Spinal cord (tissue), 9 donors: ENCODE measurements at regions not wholly inside any gene's neighbourhood (a gene's known extent, or its start where the extent isn't known, plus 50 kb on each side); places are given as distances from the start of the nearest gene placed in this dataset.
A peak's percentile ranks its signal among the peaks of the same experiment; 100 is the strongest.
"Not testable (repeated sequence)": the region's sequence is repeated elsewhere in the genome, so short reads cannot be mapped to it uniquely, and the experiment has no call there.

ENCODE experiments used
- DNase-seq, 6 donors: peaks; one replicate each; pipeline versions ENCODE4 v3.0.0 to v3.0.0-alpha.2; 2013 to 2015; ENCODE audit warnings: low spot score in 6 of 6, low read depth in 4 of 6
- H3K27ac ChIP-seq: one replicate; pipeline ENCODE4 v1.5.1; 2013; ENCODE audit warnings: low read depth, low read length, control low read depth
- H3K27me3 ChIP-seq: one replicate; pipeline ENCODE4 v1.6.1; 2013; ENCODE audit warnings: low read length; ENCODE audit not compliant: control insufficient read depth, insufficient read depth
- H3K36me3 ChIP-seq: one replicate; pipeline ENCODE4 v1.6.1; 2013; ENCODE audit warnings: low read length; ENCODE audit not compliant: control insufficient read depth, insufficient read depth
- H3K4me1 ChIP-seq: one replicate; pipeline ENCODE4 v1.6.1; 2013; ENCODE audit warnings: low read length; ENCODE audit not compliant: control insufficient read depth, insufficient read depth
- H3K4me3 ChIP-seq: one replicate; pipeline ENCODE4 v1.5.1; 2013; ENCODE audit warnings: low read depth, low read length, control low read depth
- H3K9me3 ChIP-seq: one replicate; pipeline ENCODE4 v1.6.1; 2013; ENCODE audit warnings: low read length; ENCODE audit not compliant: control insufficient read depth, insufficient read depth
- WGBS: methylation state at CpG from one replicate; pipeline ENCODE4 v1.1.5; 2013; ENCODE audit warnings: missing lambda C conversion rate; ENCODE audit not compliant: insufficient coverage; 5-methylcytosine and 5-hydroxymethylcytosine counted together
- donor health status: healthy.

DNA sequence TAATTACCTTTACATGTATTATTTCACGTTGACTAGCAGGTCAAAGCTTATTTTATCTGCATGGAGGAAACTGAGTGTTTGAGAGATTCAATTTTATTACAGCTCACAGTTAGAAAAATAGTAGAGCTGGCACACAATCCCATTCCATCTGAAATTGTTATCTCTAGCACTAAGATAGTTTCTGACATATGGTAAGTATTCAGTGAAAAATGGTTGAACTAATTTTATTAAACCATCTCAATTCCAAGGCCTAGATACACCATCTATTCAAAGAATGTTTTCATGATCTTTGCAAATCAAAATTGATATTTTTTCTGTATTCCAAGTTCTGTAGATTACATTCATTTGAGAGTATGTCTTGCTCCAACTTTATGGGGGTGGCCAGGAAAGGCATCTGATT is 125.4 kb upstream of the FAT3 start:
- no peaks in the 10 kb centered on the region for H3K9me3 ChIP-seq

GRCh38 chr11:92098172-92098571 is 126.4 kb upstream of the FAT3 start:
- no peak overlapping the region for H3K27ac ChIP-seq
- H3K4me1 ChIP-seq, result no peaks in the 10 kb centered on the region
- WGBS, result no CpG with 5 or more reads among the region's 2 CpGs
- DNase-seq, result no peak
- no peak overlapping the region for H3K4me3 ChIP-seq
- H3K9me3 ChIP-seq, result no peaks in the 10 kb centered on the region
- H3K27me3 ChIP-seq, result no peaks in the 10 kb centered on the region
- H3K36me3 ChIP-seq, result no peaks in the 10 kb centered on the region

More for the DNA sequence above, 125.4 kb upstream of the FAT3 start:
- no peak for DNase-seq
- no peaks in the 10 kb centered on the region for H3K27me3 ChIP-seq
- no peaks in the 10 kb centered on the region for H3K36me3 ChIP-seq
- H3K4me1 ChIP-seq, result no peaks in the 10 kb centered on the region
- H3K27ac ChIP-seq, result no peak overlapping the region
- H3K4me3 ChIP-seq, result no peak overlapping the region
- no CpG with 5 or more reads among the region's 1 CpG for whole genome bisulfite sequencing

DNA sequence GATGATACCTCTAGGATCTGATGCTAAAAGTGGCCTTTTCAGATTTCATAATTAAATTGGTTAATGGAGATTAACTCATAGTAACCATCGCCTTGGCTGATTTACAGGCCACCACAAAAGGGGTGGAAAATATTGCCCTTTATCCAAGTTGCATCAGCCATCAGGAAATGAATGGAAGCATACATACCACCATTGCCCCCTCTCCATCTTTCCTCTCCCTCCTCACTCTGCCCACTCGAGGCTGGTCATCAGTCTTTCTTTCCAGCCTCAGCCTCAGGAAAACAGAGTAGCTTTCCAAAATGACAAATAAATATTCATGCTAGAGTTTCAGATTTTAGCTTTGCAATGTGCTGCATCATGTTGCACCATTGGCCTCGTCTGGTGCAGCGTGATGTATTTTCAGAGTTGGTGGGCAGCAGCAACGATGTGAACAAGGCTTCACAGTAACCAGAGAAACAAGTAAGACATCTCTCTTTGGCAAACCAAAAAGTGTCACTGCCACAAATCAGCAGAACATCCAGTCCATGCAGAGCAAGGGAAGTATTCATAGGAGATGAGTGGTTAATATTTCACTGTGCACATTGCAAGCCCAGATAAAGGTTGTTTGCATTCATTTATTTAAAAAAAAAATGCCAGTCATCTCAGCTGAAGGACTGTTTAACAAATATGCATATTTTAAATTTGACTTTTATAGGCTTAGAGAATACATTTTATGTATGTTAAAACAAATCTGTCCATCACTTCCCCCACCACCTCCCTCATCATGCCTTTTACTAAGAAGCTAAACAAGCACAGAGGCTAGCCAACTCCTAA is 136.7 kb upstream of the FAT3 start:
- Histone ChIP-seq H3K27ac (no peak overlapping the region), H3K4me3 (no peak overlapping the region), H3K4me1 (no peaks in the 10 kb centered on the region), H3K9me3 (no peaks in the 10 kb centered on the region), H3K36me3 (no peaks in the 10 kb centered on the region), H3K27me3 (no peaks in the 10 kb centered on the region)
- WGBS, result 40% methylated on average over 1 of the region's 5 CpGs
- DNase-seq, result peak in 3 of 6 donors; percentile 17 to 42 (median 35)

DNA sequence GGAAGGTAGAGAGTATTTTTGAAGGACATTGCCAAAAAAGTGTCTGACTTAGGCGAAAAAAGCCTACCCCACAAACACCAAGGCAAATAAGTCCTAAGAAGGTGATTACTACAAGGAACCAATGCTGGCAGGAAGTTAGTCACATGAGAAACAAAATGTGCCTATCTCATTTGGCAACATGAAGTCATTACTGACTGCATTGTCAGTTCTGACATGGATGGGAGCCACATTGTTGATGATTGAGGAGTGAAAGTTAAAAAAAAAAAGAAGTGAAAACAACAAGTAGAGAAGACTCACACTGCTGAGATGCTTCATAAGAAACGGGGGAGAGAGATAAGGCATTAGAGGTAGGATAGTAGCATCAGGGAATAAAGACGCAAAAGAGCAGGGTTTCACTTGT is 141.5 kb upstream of the FAT3 start:
- no peaks in the 10 kb centered on the region for H3K27me3 ChIP-seq
- H3K9me3 ChIP-seq, result no peaks in the 10 kb centered on the region
- no peak for DNase-seq
- H3K4me3 ChIP-seq, result no peak overlapping the region
- H3K4me1 ChIP-seq, result no peaks in the 10 kb centered on the region
- no peak overlapping the region for H3K27ac ChIP-seq
- no peaks in the 10 kb centered on the region for H3K36me3 ChIP-seq
- WGBS, result 88% methylated on average over 2 of the region's 3 CpGs

DNA sequence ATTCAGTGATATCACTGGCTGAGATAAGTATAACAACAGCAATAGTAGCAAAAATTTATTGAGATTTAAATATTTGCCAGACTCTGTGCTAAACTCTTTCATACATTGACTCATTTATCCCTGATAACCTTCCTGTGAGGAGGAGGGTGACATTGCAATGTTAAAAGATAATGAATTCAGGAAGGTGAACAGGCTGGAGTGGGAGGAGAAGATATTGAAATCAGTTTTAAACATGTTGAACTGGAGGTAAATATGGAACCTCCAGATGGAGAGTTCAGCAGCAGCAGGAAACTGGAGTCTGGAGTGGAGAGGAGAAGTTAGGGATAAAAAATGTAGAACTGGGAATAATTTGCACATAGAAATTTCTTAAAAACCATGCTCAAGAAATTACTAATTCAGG is 142.0 kb upstream of the FAT3 start:
- DNase-seq, result no peak
- H3K27ac ChIP-seq, result no peak overlapping the region

GRCh38 chr11:92074498-92074897 is 150.1 kb upstream of the FAT3 start:
- WGBS, result no CpG with 5 or more reads among the region's 1 CpG
- H3K27me3 ChIP-seq, H3K4me3 ChIP-seq, H3K9me3 ChIP-seq, H3K36me3 ChIP-seq, H3K4me1 ChIP-seq, DNase-seq, H3K27ac ChIP-seq: not testable (repeated sequence)

More for the DNA sequence above, 142.0 kb upstream of the FAT3 start:
- H3K36me3 ChIP-seq, result no peaks in the 10 kb centered on the region
- no peaks in the 10 kb centered on the region for H3K4me1 ChIP-seq
- H3K4me3 ChIP-seq, result no peak overlapping the region
- no peaks in the 10 kb centered on the region for H3K9me3 ChIP-seq
- no peaks in the 10 kb centered on the region for H3K27me3 ChIP-seq

DNA sequence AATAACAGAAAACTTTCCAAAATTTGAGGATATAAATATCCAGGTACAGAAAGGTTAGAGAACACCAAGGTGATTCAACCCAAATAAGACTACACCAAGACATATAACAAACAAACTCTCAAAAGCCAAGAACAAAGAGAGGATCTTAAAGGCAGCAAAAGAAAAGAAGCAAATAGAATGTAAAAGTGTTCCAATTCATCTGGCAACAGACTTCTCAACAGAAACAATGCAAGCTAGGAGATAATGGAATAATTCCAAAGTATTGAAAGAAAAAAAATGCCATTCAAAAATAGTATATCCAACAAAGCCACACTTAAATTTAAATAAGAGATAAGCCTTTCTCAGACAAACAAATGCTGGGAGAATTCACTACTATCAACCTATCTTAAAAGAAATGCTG is 153.0 kb upstream of the FAT3 start:
- Histone ChIP-seq H3K36me3 (no peaks in the 10 kb centered on the region), H3K9me3 (no peaks in the 10 kb centered on the region), H3K27me3 (no peaks in the 10 kb centered on the region), H3K4me1 (no peaks in the 10 kb centered on the region), H3K4me3 (no peak overlapping the region), H3K27ac (no peak overlapping the region)
- DNase-seq, result no peak

DNA sequence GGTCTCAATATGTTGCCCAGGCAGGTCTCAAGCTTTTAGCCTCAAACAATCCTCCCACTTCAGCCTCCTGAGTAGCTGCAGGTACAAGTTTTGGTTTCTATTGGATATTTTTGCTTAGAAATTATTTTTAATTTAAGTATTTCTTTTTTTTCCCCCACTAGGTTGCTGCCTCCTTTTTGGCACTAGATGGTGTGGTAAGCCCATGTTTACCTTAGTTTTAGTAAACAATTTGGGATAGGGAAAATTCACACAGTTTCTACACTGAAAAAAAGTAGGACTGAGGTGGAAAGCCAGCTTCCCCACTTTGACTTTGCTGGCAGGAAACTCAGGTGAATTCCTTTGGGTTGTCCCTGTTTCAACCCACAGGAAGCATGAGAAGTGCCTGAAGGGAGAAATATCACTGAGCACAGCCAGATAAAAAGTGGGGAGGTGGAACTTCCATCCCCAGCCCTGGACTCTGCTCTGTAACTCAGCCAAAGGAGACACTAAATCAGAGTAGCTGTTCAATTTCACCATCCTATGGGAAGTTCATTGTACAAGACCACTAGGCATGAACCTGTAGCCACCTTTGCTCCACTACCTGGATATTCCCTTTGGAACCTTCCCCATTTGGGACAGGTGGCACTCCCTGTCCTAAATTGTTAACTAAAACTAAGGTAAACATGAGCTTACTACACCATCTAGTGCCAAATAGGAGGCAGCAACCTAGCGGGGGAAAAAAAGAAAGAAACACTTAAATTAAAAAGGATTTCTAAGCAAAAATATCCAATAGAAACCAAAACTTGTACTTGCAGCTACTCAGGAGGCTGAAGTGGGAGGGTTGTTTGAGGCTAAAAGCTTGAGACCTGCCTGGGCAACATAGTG is 154.4 kb upstream of the FAT3 start:
- no peaks in the 10 kb centered on the region for H3K27me3 ChIP-seq
- H3K36me3 ChIP-seq, result no peaks in the 10 kb centered on the region
- H3K27ac ChIP-seq, result no peak overlapping the region
- no peak for DNase-seq
- no peaks in the 10 kb centered on the region for H3K9me3 ChIP-seq
- H3K4me3 ChIP-seq, result no peak overlapping the region
- WGBS, result no CpG with 5 or more reads among the region's 1 CpG
- H3K4me1 ChIP-seq, result no peaks in the 10 kb centered on the region

- no peak for DNase-seq
- H3K9me3 ChIP-seq, result no peaks in the 10 kb centered on the region
- H3K4me1 ChIP-seq, result no peaks in the 10 kb centered on the region
- H3K27me3 ChIP-seq, result no peaks in the 10 kb centered on the region
- no peak overlapping the region for H3K27ac ChIP-seq
- H3K4me3 ChIP-seq, result no peak overlapping the region
- H3K36me3 ChIP-seq, result no peaks in the 10 kb centered on the region
These were observed 157.6 kb upstream of the FAT3 start for GRCh38 chr11:92067016-92067415.
